HepG2 (cell line): ENCODE measurements at regions not wholly inside any gene's neighbourhood (a gene's known extent, or its start where the extent isn't known, plus 50 kb on each side); places are given as distances from the start of the nearest gene placed in this dataset.

ENCODE experiments used
- CEBPB ChIP-seq: IDR thresholded peaks from 2 replicates; pipeline ENCODE4 v1.6.1; 2011; ENCODE audit warnings: low read depth, low read length, improper control_type of control experiment, borderline replicate concordance
- GABPB1 ChIP-seq: IDR thresholded peaks from 2 replicates; pipeline ENCODE4 v1.6.1; 2016; ENCODE audit warnings: mild to moderate bottlenecking, missing genetic modification reagents, moderate library complexity, missing compliant biosample characterization
- HDAC6 ChIP-seq: fragments of 200-600 bp; sonication (generic); IDR thresholded peaks from 2 replicates; pipeline ENCODE4 v1.7.0; 2017; ENCODE audit warnings: mild to moderate bottlenecking, antibody characterized with exemption, low read length, low read depth
- HES4 ChIP-seq: sonication (generic); formaldehyde crosslinking; IDR thresholded peaks from 2 replicates; pipeline ENCODE4 v1.9.0; 2021; ENCODE audit warnings: mild to moderate bottlenecking, missing genetic modification reagents, borderline replicate concordance
- MAF1 ChIP-seq: sonication (generic); formaldehyde crosslinking; IDR thresholded peaks from 2 replicates; pipeline ENCODE4 v1.5.0; 2020; ENCODE audit warnings: missing genetic modification reagents, borderline replicate concordance
- NR2F2 ChIP-seq: IDR thresholded peaks from 2 replicates; pipeline ENCODE4 v1.6.1; 2012; ENCODE audit warnings: low read depth, inconsistent platforms, borderline replicate concordance
- POLR2A ChIP-seq, 2 experiments: IDR thresholded peaks; 2 replicates each; pipeline ENCODE4 v1.6.1; 2011; ENCODE audit warnings: low read depth in 2 of 2, low read length in 2 of 2, mild to moderate bottlenecking in 1 of 2, moderate library complexity in 1 of 2; ENCODE audit not compliant: insufficient read depth in 1 of 2
- SIN3B ChIP-seq: fragments of 150-350 bp; IDR thresholded peaks from 2 replicates; pipeline ENCODE4 v1.6.1; 2014; ENCODE audit warnings: low read length
- SIX1 ChIP-seq: sonication (generic); formaldehyde crosslinking; IDR thresholded peaks from 2 replicates; pipeline ENCODE4 v1.4.0; 2020; ENCODE audit warnings: missing genetic modification reagents, borderline replicate concordance
- ZBTB21 ChIP-seq: sonication (generic); formaldehyde crosslinking; IDR thresholded peaks from 2 replicates; pipeline ENCODE4 v1.4.0; 2020; ENCODE audit warnings: missing genetic modification reagents
- ZNF24 ChIP-seq: fragments of 450-650 bp; IDR thresholded peaks from 2 replicates; pipeline ENCODE4 v1.6.1; 2017; ENCODE audit warnings: antibody characterized with exemption, mild to moderate bottlenecking
- ZNF468 ChIP-seq: sonication (generic); formaldehyde crosslinking; IDR thresholded peaks from 2 replicates; pipeline ENCODE4 v1.8.0; 2022; ENCODE audit warnings: mild to moderate bottlenecking, moderate library complexity, missing genetic modification reagents
- ZNF672 ChIP-seq: sonication (generic); formaldehyde crosslinking; IDR thresholded peaks from 2 replicates; pipeline ENCODE4 v1.8.1; 2022; ENCODE audit warnings: missing genetic modification reagents
- ZNF7 ChIP-seq: IDR thresholded peaks from 2 replicates; pipeline ENCODE4 v1.6.1; 2016; ENCODE audit warnings: missing biosample characterization, missing genetic modification reagents
- ZNF773 ChIP-seq: sonication (generic); formaldehyde crosslinking; IDR thresholded peaks from 2 replicates; pipeline ENCODE4 v1.4.0; 2020; ENCODE audit warnings: missing genetic modification reagents, borderline replicate concordance
- ZNF788 ChIP-seq: sonication (generic); formaldehyde crosslinking; IDR thresholded peaks from 2 replicates; pipeline ENCODE4 v1.5.0; 2020; ENCODE audit warnings: mild to moderate bottlenecking, missing genetic modification reagents, borderline replicate concordance
- TF ChIP-seq, protein P1 (sequence below), 2 experiments: sonication (generic) in 1 of 2; formaldehyde crosslinking in 1 of 2; IDR thresholded peaks; 2 replicates each; pipeline versions ENCODE4 v1.4.0 to v1.6.1; 2016 to 2020; ENCODE audit warnings: borderline replicate concordance in 1 of 2, low read depth in 1 of 2, mild to moderate bottlenecking in 1 of 2, missing genetic modification reagents in 1 of 2
- TF ChIP-seq, protein P2 (sequence below): sonication (generic); formaldehyde crosslinking; IDR thresholded peaks from 2 replicates; pipeline ENCODE4 v1.5.1; 2020; ENCODE audit warnings: missing genetic modification reagents, mild to moderate bottlenecking, borderline replicate concordance
- TF ChIP-seq, protein P3 (sequence below): sonication (generic); formaldehyde crosslinking; IDR thresholded peaks from 2 replicates; pipeline ENCODE4 v1.8.0; 2023; ENCODE audit warnings: mild to moderate bottlenecking, missing genetic modification reagents

DNA sequence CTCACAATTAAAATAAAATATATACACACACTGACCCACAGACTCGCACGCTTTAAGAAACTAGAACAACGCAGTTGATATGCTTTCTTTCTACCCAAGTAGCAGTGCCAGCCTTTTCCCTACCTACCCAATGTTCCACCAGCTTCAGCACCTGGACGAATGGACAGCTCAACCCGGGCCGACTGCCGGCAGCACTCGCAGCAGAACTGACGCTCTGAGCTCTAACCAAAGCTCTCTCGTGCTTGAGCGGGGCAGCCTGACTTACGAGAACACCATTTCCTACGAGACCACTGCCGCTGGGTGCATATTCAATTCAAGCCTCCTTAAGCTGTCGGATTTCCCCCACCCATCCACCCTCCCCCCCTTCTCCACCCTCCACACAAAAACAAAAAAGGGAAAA lies 127.4 kb upstream of the DPYD start (continued):
- TF ChIP-seq, protein P1, sequence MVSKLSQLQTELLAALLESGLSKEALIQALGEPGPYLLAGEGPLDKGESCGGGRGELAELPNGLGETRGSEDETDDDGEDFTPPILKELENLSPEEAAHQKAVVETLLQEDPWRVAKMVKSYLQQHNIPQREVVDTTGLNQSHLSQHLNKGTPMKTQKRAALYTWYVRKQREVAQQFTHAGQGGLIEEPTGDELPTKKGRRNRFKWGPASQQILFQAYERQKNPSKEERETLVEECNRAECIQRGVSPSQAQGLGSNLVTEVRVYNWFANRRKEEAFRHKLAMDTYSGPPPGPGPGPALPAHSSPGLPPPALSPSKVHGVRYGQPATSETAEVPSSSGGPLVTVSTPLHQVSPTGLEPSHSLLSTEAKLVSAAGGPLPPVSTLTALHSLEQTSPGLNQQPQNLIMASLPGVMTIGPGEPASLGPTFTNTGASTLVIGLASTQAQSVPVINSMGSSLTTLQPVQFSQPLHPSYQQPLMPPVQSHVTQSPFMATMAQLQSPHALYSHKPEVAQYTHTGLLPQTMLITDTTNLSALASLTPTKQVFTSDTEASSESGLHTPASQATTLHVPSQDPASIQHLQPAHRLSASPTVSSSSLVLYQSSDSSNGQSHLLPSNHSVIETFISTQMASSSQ (IDR thresholded peaks at IDR 0.05; ENCODE audit: low read depth), result no peak
- TF ChIP-seq, protein P1 (CRISPR knock-in tag; IDR thresholded peaks at IDR 0.05; ENCODE audit: borderline replicate concordance), result no peak
- TF ChIP-seq SIN3B (no peak), ZNF672 (no peak), ZNF468 (CRISPR knock-in tag) (no peak), POLR2A (IDR thresholded peaks at IDR 0.05; ENCODE audit: insufficient read depth in 1 of 2, low read depth in 2 of 2, low read length in 2 of 2) (no peak), NR2F2 (no peak), HDAC6 (no peak), ZNF24 (no peak), SIX1 (CRISPR knock-in tag) (no peak), GABPB1 (0 out of 2 replicates have a peak, but pooled peaks have one; percentile 21), ZNF788 (CRISPR knock-in tag) (no peak), CEBPB (no peak), ZNF7 (CRISPR knock-in tag) (no peak), ZNF773 (peak; percentile 76; the same call in 1 of the 2 replicates), HES4 (no peak), ZBTB21 (CRISPR knock-in tag) (no peak), MAF1 (CRISPR knock-in tag) (no peak)
- TF ChIP-seq, protein P2, sequence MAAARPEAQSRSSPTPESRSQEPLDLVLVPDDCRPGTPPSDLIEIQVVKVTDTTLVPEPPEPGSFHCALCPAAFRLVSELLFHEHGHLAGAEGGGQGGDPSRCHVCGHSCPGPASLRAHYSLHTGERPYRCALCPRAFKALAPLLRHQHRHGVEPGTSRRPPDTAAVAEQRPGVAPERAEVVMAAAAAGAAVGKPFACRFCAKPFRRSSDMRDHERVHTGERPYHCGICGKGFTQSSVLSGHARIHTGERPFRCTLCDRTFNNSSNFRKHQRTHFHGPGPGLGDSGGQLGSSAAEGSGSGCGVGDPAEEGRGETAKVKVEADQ (CRISPR knock-in tag), result no peak
- TF ChIP-seq, protein P3, sequence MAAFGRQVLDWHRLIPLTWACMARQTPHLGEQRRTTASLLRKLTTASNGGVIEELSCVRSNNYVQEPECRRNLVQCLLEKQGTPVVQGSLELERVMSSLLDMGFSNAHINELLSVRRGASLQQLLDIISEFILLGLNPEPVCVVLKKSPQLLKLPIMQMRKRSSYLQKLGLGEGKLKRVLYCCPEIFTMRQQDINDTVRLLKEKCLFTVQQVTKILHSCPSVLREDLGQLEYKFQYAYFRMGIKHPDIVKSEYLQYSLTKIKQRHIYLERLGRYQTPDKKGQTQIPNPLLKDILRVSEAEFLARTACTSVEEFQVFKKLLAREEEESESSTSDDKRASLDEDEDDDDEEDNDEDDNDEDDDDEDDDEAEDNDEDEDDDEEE (CRISPR knock-in tag), result no peak
